ENCODE measurements at regions not wholly inside any gene's neighbourhood (a gene's known extent, or its start where the extent isn't known, plus 50 kb on each side); places are given as distances from the start of the nearest gene placed in this dataset.

DNA sequence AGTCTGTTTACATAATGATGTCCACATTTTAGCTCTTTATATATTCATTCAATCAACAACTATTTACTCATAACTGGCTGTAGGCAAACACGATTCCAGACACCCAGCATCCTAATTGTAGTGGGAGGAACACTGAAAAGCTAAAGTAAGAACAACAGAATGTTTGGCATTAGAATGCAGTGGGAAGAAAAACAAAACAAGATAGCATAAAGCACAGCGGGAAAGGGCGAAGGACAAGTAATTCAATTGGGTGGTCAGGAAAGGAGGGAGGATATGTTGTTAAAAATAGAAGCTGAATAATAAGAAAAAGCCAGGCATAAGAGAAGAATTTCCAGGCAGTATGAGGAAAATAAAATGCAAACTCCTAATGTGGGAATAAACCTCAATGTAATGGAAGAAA lies 189.5 kb upstream of the FAT4 start:
- intact Hi-C loops (cut with micrococcal nuclease): no loop called here
- Histone ChIP-seq H4K20me1 (ENCODE audit: insufficient read depth, low read length) (no peaks in the 10 kb centered on the region), H3K36me3 (replicated peaks in 1 of 2; ENCODE audit: control insufficient read depth in 1 of 2, insufficient read depth in 2 of 2, low read length in 2 of 2) (no peaks in the 10 kb centered on the region), H2AFZ (ENCODE audit: insufficient read depth, low read depth, low read length, poor library complexity, severe bottlenecking) (no peak overlapping the region), H3K27ac (ENCODE audit: low read depth in 1 of 2, low read length in 2 of 2) (no peak overlapping the region), H3K4me3 (replicated peaks in 1 of 3; ENCODE audit: low read depth in 2 of 3, low read length in 3 of 3) (no peak overlapping the region), H3K4me1 (ENCODE audit: control insufficient read depth in 1 of 2, insufficient read depth in 2 of 2, low read length in 2 of 2) (no peaks in the 10 kb centered on the region), H3K9me3 (replicated peaks in 1 of 2; ENCODE audit: control insufficient read depth in 1 of 2, insufficient read depth in 1 of 2, low read length in 2 of 2) (no peaks in the 10 kb centered on the region), H3K9ac (ENCODE audit: insufficient read depth, low read length, poor library complexity, severe bottlenecking) (no peak overlapping the region), H3K4me2 (replicated peaks; ENCODE audit: extremely low read depth, low read length, poor library complexity, severe bottlenecking) (no peak overlapping the region), H3K79me2 (ENCODE audit: insufficient read depth, low read length) (no peaks in the 10 kb centered on the region), H3K27me3 (ENCODE audit: control insufficient read depth in 2 of 2, insufficient read depth in 2 of 2, low read length in 2 of 2) (no peaks in the 10 kb centered on the region)
- DNase-seq: no peak
- Mint-ChIP-seq H3K27me3 (ENCODE audit: low read depth in 3 of 3) (peaks cover 0 to 2% (median 0%) of the 10 kb centered on the region in 3 donors), H3K36me3 (no peaks in the 10 kb centered on the region), H3K9me3 (peaks cover 0 to 5% (median 0%) of the 10 kb centered on the region in 7 donors), H3K4me3 (no peak overlapping the region), H3K27ac (peak overlapping the region in 1 of 7 donors; percentile 4), H3K4me1 (no peaks in the 10 kb centered on the region)
- TF ChIP-seq, protein P1, sequence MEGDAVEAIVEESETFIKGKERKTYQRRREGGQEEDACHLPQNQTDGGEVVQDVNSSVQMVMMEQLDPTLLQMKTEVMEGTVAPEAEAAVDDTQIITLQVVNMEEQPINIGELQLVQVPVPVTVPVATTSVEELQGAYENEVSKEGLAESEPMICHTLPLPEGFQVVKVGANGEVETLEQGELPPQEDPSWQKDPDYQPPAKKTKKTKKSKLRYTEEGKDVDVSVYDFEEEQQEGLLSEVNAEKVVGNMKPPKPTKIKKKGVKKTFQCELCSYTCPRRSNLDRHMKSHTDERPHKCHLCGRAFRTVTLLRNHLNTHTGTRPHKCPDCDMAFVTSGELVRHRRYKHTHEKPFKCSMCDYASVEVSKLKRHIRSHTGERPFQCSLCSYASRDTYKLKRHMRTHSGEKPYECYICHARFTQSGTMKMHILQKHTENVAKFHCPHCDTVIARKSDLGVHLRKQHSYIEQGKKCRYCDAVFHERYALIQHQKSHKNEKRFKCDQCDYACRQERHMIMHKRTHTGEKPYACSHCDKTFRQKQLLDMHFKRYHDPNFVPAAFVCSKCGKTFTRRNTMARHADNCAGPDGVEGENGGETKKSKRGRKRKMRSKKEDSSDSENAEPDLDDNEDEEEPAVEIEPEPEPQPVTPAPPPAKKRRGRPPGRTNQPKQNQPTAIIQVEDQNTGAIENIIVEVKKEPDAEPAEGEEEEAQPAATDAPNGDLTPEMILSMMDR (IDR thresholded peaks at IDR 0.05): no peak
- 88% methylated on average over 2 of the region's 3 CpGs for WGBS (ENCODE audit: insufficient coverage)

DNA sequence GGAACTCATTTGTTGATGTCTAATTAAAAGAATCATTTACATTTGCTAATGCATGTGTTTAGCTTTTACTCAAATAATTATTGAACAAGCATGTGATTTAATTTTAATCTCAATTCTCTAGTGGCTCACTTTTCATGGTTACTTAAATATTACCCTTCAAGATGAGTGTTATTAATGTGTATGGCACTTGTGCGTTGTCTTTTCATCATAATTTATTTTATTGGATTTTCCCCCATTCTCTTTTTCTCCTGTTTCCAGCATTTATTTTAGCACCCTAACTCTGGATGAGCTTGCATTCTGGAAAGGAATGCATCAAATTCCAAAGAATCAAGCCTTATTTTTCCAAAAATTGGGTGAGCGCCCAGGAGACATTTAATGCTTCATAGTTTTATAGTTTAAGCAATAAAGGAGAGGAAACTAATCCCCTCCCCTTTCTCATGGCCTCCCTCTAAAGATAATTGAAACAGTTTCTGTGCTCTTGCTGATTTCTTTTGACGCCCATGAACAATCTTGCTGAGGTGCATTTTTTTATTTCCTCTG lies 191.1 kb upstream of the FAT4 start:
- intact Hi-C loops (cut with micrococcal nuclease): no loop called here
- H3K36me3 ChIP-seq (replicated peaks in 1 of 2; ENCODE audit: control insufficient read depth in 1 of 2, insufficient read depth in 2 of 2, low read length in 2 of 2): no peaks in the 10 kb centered on the region
- Mint-ChIP-seq H3K27ac (no peak overlapping the region), H3K27me3 (ENCODE audit: low read depth in 3 of 3) (no peaks in the 10 kb centered on the region), H3K9me3 (peaks cover 0 to 3% (median 0%) of the 10 kb centered on the region in 7 donors), H3K4me3 (no peak overlapping the region), H3K36me3 (no peaks in the 10 kb centered on the region), H3K4me1 (no peaks in the 10 kb centered on the region)
- TF ChIP-seq, protein P1 (IDR thresholded peaks at IDR 0.05): no peak
- H3K27me3 ChIP-seq (ENCODE audit: control insufficient read depth in 2 of 2, insufficient read depth in 2 of 2, low read length in 2 of 2): no peaks in the 10 kb centered on the region
- H3K4me1 ChIP-seq (ENCODE audit: control insufficient read depth in 1 of 2, insufficient read depth in 2 of 2, low read length in 2 of 2): no peaks in the 10 kb centered on the region
- no peak overlapping the region for H3K4me3 ChIP-seq (replicated peaks in 1 of 3; ENCODE audit: low read depth in 2 of 3, low read length in 3 of 3)
- no peak overlapping the region for H3K4me2 ChIP-seq (replicated peaks; ENCODE audit: extremely low read depth, low read length, poor library complexity, severe bottlenecking)
- no peaks in the 10 kb centered on the region for H3K79me2 ChIP-seq (ENCODE audit: insufficient read depth, low read length)
- no peak overlapping the region for H3K27ac ChIP-seq (ENCODE audit: low read depth in 1 of 2, low read length in 2 of 2)
- H3K9ac ChIP-seq (ENCODE audit: insufficient read depth, low read length, poor library complexity, severe bottlenecking): no peak overlapping the region
- no peak for DNase-seq
- H3K9me3 ChIP-seq (replicated peaks in 1 of 2; ENCODE audit: control insufficient read depth in 1 of 2, insufficient read depth in 1 of 2, low read length in 2 of 2): no peaks in the 10 kb centered on the region
- no CpG with 5 or more reads among the region's 3 CpGs for WGBS (ENCODE audit: insufficient coverage)
- H2AFZ ChIP-seq (ENCODE audit: insufficient read depth, low read depth, low read length, poor library complexity, severe bottlenecking): no peak overlapping the region
- no peaks in the 10 kb centered on the region for H4K20me1 ChIP-seq (ENCODE audit: insufficient read depth, low read length)
